Muscle of back (tissue), 3 donors: ENCODE measurements at regions not wholly inside any gene's neighbourhood (a gene's known extent, or its start where the extent isn't known, plus 50 kb on each side); places are given as distances from the start of the nearest gene placed in this dataset.
"Not testable (repeated sequence)": the region's sequence is repeated elsewhere in the genome, so short reads cannot be mapped to it uniquely, and the experiment has no call there.

Source experiments
- DNase-seq, 3 donors: peaks; one replicate each; pipeline versions ENCODE4 v3.0.0 to v3.0.0-alpha.2; 2013

GRCh38 chr2:65607662-65608305 lies 175.4 kb upstream of the SPRED2 start:
- DNase-seq = no peak

GRCh38 chr2:65605743-65606058 lies 173.3 kb upstream of the SPRED2 start:
- DNase-seq = no peak

GRCh38 chr2:65605058-65605742 lies 172.8 kb upstream of the SPRED2 start:
- DNase-seq = no peak

- no peak for DNase-seq
Observed at GRCh38 chr2:65604246-65604645, 171.8 kb upstream of the SPRED2 start.

- DNase-seq = peak in 1 of 3 donors; percentile 16
Observed at GRCh38 chr2:65602603-65603235, 170.3 kb upstream of the SPRED2 start.

- DNase-seq = not testable (repeated sequence)
Observed at GRCh38 chr2:65600871-65601270, 168.5 kb upstream of the SPRED2 start.

- DNase-seq = not testable (repeated sequence)
Observed at GRCh38 chr2:65600351-65600750, 168.0 kb upstream of the SPRED2 start.

- no peak for DNase-seq
Observed at GRCh38 chr2:65599693-65600092, 167.3 kb upstream of the SPRED2 start.

GRCh38 chr2:65598996-65599395 lies 166.6 kb upstream of the SPRED2 start:
- DNase-seq = no peak

- no peak for DNase-seq
Observed at GRCh38 chr2:65598264-65598663, 165.9 kb upstream of the SPRED2 start.

- DNase-seq = peak in 1 of 3 donors; percentile 26
Observed at GRCh38 chr2:65595630-65596029, 163.2 kb upstream of the SPRED2 start.

GRCh38 chr2:65594150-65594549 lies 161.8 kb upstream of the SPRED2 start:
- no peak for DNase-seq

- no peak for DNase-seq
Observed at GRCh38 chr2:65589667-65590066, 157.3 kb upstream of the SPRED2 start.

- no peak for DNase-seq
Observed at GRCh38 chr2:65587779-65588178, 155.4 kb upstream of the SPRED2 start.

GRCh38 chr2:65586516-65586915 lies 154.1 kb upstream of the SPRED2 start:
- no peak for DNase-seq

- DNase-seq = no peak
Observed at GRCh38 chr2:65583061-65583460, 150.7 kb upstream of the SPRED2 start.

GRCh38 chr2:65582364-65582763 lies 150.0 kb upstream of the SPRED2 start:
- no peak for DNase-seq

- DNase-seq = no peak
Observed at GRCh38 chr2:65580824-65581223, 148.4 kb upstream of the SPRED2 start.

- no peak for DNase-seq
Observed at GRCh38 chr2:65579506-65580235, 147.3 kb upstream of the SPRED2 start.

- no peak for DNase-seq
Observed at GRCh38 chr2:65577654-65578053, 145.3 kb upstream of the SPRED2 start.

GRCh38 chr2:65576861-65577601 lies 144.6 kb upstream of the SPRED2 start:
- DNase-seq = peak in 1 of 3 donors; percentile 89

GRCh38 chr2:65576278-65576677 lies 143.9 kb upstream of the SPRED2 start:
- DNase-seq = no peak
